GM12872 (cell line): ENCODE measurements at regions not wholly inside any gene's neighbourhood (a gene's known extent, or its start where the extent isn't known, plus 50 kb on each side); places are given as distances from the start of the nearest gene placed in this dataset.

Experiments
- TF ChIP-seq, protein P1 (sequence below): IDR thresholded peaks from 3 replicates; pipeline ENCODE4 v1.5.1; 2011; ENCODE audit warnings: low read depth, mild to moderate bottlenecking, low read length, moderate library complexity; ENCODE audit not compliant: insufficient read depth

DNA sequence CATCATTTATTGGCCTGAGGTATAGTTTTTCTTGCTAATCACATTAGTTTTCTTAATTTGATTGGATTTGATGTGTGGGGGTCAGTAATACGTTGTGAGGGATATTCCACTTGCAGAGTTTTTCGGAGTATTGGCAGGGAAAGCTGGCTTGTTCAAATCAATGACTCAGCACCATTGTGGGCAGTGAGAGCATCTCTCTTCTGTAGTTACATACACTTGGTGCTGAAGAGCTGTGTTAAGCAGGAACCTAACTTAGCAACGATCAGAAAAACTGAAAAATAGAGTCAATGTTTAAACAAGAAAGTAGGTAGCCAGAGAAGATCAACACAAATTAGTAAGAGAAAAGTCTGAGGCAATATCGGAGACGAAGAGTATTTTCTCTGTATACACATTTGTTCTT lies 344.6 kb upstream of the EDIL3 start:
- TF ChIP-seq, protein P1, sequence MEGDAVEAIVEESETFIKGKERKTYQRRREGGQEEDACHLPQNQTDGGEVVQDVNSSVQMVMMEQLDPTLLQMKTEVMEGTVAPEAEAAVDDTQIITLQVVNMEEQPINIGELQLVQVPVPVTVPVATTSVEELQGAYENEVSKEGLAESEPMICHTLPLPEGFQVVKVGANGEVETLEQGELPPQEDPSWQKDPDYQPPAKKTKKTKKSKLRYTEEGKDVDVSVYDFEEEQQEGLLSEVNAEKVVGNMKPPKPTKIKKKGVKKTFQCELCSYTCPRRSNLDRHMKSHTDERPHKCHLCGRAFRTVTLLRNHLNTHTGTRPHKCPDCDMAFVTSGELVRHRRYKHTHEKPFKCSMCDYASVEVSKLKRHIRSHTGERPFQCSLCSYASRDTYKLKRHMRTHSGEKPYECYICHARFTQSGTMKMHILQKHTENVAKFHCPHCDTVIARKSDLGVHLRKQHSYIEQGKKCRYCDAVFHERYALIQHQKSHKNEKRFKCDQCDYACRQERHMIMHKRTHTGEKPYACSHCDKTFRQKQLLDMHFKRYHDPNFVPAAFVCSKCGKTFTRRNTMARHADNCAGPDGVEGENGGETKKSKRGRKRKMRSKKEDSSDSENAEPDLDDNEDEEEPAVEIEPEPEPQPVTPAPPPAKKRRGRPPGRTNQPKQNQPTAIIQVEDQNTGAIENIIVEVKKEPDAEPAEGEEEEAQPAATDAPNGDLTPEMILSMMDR, result no peak

DNA sequence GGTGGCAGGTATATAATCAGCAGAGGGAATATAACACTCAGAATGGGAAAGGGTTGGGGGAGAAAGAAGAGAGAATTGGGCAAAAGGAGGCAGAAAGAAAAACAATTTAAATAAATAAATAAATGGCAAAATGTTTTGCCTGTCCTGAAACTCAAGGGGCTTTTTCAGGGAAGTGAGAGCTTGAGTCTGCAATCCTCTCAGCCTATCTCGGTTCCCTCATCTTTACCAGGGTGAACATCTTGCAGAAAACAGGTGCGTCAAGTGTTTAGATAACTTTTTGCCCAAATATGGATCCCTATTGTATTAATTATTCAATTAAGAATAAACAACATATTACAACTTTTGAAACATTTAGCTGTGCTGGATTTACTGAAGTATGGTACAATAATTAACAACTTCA lies 343.0 kb upstream of the EDIL3 start:
- TF ChIP-seq, protein P1, result no peak

DNA sequence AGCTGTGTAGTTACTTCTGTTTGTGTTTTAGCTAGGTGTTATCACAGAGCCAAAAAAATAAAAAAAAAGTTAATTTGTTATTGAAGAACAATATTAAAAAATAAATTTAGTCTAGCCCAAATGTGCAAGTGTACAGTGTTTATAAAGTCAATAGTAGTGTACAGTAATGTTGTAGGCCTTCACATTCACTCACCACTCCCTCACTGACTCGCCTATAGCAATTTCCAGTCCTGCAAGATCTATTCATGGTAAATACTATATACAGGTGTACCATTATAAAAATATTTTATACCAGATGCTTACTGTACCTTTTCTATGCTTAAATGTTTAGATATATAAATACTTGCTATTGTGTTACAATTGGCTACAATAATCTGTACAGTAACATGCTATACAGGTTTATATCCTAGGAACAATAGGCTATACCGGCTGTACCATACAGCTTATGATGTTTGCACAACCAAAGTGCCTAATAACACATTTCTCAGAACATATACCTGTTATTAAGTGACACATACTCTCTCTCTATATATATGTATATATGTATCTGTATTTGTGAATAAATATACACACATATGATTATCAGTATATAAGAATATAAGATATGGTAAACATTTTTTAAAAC lies 341.4 kb upstream of the EDIL3 start:
- TF ChIP-seq, protein P1, result no peak

DNA sequence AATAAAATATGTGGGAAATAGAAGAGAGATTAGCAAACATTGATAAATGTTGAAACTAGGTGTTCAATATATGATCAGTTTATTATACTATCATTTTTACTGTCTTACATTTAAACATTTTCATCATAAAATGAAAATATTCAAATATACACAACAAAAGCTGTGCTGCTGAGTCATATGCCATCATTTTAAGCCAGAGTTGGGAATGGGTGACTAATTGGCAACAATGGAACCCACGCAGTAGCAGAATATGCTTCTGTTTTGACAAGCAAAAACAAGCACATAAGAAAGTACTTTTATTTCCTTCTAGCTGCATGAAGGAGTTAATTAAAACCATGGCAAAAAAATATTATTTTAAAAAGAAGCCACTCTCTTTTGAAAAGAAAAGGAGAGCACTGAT lies 340.0 kb upstream of the EDIL3 start:
- TF ChIP-seq, protein P1, result no peak

- TF ChIP-seq, protein P1, result no peak
Measured at GRCh38 chr5:84724181-84724580, 339.5 kb upstream of the EDIL3 start.

DNA sequence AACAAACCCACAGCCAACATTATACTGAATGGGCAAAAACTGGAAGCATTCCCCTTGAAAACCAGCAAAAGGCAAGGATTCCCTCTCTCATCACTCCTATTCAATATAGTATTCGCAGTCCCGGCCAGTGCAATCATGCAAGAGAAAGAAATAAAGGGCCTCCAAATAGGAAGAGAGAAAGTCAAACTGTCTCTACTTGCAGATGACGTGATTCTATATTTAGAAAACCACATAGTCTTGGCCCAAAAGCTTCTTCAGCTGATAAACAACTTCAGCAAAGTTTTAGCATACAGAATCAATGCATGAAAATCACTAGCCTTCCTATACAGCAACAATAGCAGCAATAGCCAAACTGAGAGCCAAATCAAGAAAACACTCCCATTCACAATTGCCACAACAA lies 333.7 kb upstream of the EDIL3 start:
- TF ChIP-seq, protein P1, result no peak

- TF ChIP-seq, protein P1, result no peak
Measured at GRCh38 chr5:84715686-84716085, 331.0 kb upstream of the EDIL3 start.
